ENCODE measurements at regions not wholly inside any gene's neighbourhood (a gene's known extent, or its start where the extent isn't known, plus 50 kb on each side); places are given as distances from the start of the nearest gene placed in this dataset.
"Not testable (repeated sequence)": the region's sequence is repeated elsewhere in the genome, so short reads cannot be mapped to it uniquely, and the experiment has no call there.

- DNase-seq (ENCODE audit: low read depth in 2 of 2), result no peak
These were observed 416.9 kb downstream of the SLC6A15 start for GRCh38 chr12:84495711-84496110.

DNA sequence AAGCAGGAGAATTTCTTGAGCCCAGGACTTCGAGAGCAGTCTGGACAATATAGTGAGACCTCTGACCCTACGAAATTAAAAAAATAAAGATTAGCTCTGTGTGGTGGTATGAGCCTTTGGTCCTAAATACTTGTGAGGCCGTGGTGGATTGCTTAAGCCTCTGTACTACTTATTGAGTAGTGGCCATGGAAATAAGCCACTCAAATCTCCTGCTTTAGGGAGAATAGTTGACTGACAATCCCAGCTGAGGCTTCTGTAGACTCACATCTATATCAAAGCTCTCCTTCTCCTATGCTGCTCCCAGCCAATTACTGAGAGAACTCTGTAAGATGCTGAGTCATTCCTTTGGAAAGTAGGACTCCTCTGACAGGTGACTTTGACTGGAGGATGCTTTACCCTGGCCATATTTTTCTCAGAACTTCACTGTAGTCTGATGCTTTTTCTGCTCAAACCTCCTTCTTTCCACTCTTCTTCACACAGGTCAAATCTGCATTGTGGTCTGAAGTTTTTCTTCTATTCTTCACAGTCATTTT lies 420.2 kb downstream of the SLC6A15 start:
- DNase-seq (ENCODE audit: low read depth in 2 of 2), result no peak

DNA sequence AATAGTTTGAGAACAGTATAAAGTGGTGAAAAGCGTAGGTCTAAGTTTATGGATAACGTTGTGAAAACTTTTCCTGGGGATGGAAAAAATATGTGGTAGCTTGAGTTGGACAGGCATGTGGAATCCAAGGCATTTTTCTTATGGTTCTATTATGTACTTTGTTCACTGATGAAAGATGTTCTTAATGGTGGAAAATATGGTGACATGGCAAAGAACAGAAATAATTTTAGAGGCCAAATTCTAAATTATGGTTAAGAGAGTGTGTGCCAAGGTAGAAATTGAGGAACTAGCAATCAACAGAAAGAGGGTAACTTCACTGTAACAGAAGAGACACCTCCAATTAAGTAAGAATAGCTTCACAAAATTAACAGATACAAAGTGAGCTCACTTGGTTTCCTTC lies 427.8 kb downstream of the SLC6A15 start:
- no peak for DNase-seq (ENCODE audit: low read depth in 2 of 2)

GRCh38 chr12:84480803-84481202 lies 431.8 kb downstream of the SLC6A15 start:
- DNase-seq (ENCODE audit: low read depth in 2 of 2), result no peak

- DNase-seq (ENCODE audit: low read depth in 2 of 2), result no peak
These were observed 442.2 kb downstream of the SLC6A15 start for GRCh38 chr12:84470361-84470760.

- DNase-seq (ENCODE audit: low read depth in 2 of 2), result no peak
These were observed 448.0 kb downstream of the SLC6A15 start for GRCh38 chr12:84464616-84465015.

DNA sequence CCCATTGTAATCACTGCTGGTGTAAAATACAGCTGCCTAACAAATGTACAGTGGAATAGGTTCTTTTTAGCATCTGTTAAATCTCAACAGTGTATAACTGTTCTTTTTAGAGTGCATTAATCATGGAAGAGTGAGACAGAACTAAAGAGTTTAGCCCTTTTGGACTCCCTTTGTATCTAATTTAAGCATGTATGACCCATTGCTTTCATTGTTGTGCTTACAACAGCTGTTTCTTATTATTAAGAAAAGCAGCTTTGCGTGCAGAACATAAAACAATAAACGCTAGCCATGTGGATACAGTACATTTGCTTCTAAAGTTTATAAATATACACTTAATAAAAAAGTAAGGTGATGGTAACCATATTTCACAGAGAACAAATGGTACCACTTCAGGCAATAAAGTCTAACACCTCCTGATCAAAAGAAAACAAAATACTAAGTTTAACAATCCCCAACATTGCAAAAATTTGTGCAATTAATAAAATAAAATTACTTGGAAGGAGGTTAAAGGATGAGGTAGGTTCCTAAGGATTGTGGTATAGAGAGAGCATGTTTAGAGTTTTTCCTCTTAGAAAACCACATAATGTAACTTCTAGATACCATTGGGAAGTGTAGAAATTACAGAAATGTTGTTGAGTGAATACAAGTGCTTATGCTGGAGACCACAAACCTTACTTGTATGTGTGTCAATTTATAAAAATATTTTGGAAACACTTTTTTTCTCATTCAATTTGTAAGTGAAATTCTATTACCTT lies 448.7 kb downstream of the SLC6A15 start:
- no peak for DNase-seq (ENCODE audit: low read depth in 2 of 2)

- DNase-seq (ENCODE audit: low read depth in 2 of 2), result no peak
These were observed 457.0 kb downstream of the SLC6A15 start for GRCh38 chr12:84455598-84455997.

DNA sequence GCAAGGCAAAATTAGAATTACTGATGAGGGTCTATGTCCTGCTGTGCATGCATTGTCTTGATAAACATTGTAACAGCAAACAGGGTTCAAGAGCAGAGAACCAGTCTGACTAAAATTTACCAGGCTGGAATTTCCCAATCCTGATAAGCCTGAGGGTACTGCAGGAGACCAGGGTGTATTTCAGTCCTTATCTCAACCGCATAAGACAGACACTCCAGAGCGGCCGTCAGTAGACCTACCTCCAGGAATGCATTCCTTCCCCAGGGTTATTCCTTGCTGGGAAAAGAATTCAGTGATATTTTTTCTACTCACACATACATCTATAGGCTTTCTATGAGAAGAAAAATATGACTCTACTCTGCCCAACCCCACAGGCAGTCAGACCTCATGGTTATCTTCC lies 466.1 kb downstream of the SLC6A15 start:
- DNase-seq (ENCODE audit: low read depth in 2 of 2), result not testable (repeated sequence)

GRCh38 chr12:84436134-84436533 lies 476.5 kb downstream of the SLC6A15 start:
- DNase-seq (ENCODE audit: low read depth in 2 of 2), result no peak

GRCh38 chr12:84435682-84436081 lies 476.9 kb downstream of the SLC6A15 start:
- no peak for DNase-seq (ENCODE audit: low read depth in 2 of 2)

DNA sequence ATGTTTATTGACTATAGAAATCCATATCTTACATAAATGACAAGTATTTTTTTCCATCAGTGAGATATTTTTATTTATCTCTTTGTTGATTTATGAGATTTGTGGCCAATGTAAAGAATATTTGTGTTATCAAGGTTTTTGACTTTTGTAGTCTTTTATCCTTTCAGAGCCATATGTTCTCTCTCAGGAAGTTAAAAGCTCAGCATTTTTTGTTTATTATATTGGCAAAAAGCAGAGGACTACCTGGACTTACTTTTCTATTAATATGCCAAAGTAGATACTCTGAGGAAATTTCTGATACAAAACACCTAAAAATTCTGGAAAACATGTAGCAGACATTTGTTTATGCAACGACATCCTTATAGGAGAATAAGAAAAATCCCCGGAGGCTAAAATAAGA lies 490.3 kb downstream of the SLC6A15 start:
- no peak for DNase-seq (ENCODE audit: low read depth in 2 of 2)

GRCh38 chr12:84421103-84421502 lies 491.5 kb downstream of the SLC6A15 start:
- no peak for DNase-seq (ENCODE audit: low read depth in 2 of 2)

GRCh38 chr12:84416626-84417025 lies 496.0 kb downstream of the SLC6A15 start:
- no peak for DNase-seq (ENCODE audit: low read depth in 2 of 2)

DNA sequence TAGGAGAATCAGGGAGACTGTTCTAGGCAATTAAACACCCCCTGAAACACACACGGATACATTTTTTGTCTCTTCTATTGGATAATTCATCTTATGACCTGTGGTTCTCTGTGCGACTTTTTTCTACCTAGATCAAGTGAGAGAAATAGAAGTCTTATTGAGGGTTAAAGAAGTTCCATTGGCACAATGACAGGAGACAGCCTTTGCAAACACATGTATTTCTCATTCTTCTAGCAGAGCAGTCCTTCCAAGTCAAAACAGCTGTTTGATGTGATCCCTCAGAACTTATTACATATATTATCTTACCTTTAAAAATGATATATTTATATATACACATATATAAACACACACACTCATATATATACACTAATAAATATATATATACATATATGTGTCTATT lies 496.7 kb downstream of the SLC6A15 start:
- no peak for DNase-seq (ENCODE audit: low read depth in 2 of 2)

DNA sequence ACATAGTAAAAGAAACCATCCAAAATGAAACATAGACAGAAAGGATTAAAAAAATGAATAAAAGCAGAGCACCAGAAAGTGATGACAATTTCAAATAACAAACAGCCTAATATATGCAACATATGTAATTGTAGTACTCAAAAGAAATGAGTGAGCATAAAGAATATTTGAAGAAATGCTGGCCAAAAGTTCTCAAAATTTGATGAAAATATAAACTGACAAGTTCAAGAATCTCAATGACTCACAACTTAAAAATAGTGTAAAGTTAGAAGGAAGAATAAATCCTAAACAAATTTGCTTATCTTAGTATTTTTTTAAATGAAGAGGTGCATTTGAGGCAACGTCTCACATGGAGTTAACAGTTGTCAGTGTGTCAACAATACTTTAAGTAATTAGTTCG lies 498.9 kb downstream of the SLC6A15 start:
- DNase-seq (ENCODE audit: low read depth in 2 of 2), result no peak

DNA sequence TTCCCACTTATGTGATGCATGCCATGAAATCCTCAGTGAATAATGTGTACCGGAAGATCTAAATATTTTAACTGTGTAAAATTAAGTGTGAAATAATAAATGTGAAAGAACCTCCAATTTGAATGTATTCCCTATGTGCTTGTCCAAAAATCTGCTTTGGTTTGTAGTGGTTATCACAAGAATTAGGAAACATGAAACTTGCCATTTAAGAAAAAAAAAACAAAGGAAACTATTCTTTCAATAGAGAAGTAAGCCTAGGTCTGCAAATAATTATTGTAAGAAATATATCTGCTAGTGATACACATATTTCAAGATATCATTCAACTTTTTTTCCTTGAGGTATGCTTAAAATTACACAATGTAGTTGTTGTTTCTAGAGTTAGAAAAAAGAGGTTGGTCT lies 500.4 kb downstream of the SLC6A15 start:
- no peak for DNase-seq (ENCODE audit: low read depth in 2 of 2)

GRCh38 chr12:84411031-84411430 lies 501.6 kb downstream of the SLC6A15 start:
- no peak for DNase-seq (ENCODE audit: low read depth in 2 of 2)

DNA sequence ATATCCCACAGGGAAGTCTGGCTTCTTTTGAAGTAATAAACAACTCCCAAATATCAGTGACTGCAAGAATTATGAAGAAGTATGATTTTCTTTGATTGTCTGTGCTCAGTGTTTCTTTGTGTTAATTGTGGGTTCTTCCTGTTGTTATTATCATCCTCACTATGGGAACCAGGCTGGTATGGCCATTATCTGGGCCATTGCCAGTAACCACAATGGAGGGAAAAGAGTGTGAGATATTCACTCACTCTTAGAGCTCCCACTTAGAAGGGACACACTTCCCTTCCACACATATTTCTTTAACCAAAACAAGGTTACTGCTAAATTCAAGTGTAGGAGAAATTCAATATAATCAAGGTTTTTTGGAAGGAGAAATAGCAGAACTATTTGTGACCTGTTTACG lies 503.7 kb downstream of the SLC6A15 start:
- DNase-seq (ENCODE audit: low read depth in 2 of 2), result no peak

- DNase-seq (ENCODE audit: low read depth in 2 of 2), result not testable (repeated sequence)
These were observed 505.9 kb downstream of the SLC6A15 start for GRCh38 chr12:84406720-84407119.

DNA sequence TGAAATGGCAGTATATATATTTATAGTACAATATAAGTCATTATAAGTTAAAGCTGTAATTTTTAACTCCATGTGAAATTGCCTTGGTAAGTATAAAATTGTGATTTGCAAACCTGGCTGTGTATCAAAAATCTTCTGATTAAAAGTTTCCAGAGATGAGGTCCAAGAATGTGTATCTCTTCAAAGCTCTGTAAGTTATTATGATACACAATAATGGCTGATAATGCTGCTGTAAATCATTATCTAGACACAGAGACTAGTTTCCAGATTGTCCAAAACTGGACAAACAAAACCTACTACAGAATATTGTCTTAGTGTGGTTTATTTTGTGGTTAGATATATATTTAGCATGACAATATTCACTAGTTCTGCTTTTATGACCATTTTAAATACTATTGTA lies 514.8 kb downstream of the SLC6A15 start:
- DNase-seq (ENCODE audit: low read depth in 2 of 2), result no peak

- DNase-seq (ENCODE audit: low read depth in 2 of 2), result no peak
These were observed 515.3 kb downstream of the SLC6A15 start for GRCh38 chr12:84397263-84397662.

- DNase-seq (ENCODE audit: low read depth in 2 of 2), result not testable (repeated sequence)
These were observed 521.4 kb downstream of the SLC6A15 start for GRCh38 chr12:84391176-84391575.

GRCh38 chr12:84384384-84384783 lies 528.2 kb downstream of the SLC6A15 start:
- no peak for DNase-seq (ENCODE audit: low read depth in 2 of 2)
